Spinal cord (tissue), 9 donors: ENCODE measurements at regions not wholly inside any gene's neighbourhood (a gene's known extent, or its start where the extent isn't known, plus 50 kb on each side); places are given as distances from the start of the nearest gene placed in this dataset.

Experiments
- DNase-seq, 6 donors: peaks; one replicate each; pipeline versions ENCODE4 v3.0.0 to v3.0.0-alpha.2; 2013 to 2015; ENCODE audit warnings: low spot score in 6 of 6, low read depth in 4 of 6
- H3K27ac ChIP-seq: one replicate; pipeline ENCODE4 v1.5.1; 2013; ENCODE audit warnings: low read depth, low read length, control low read depth
- H3K27me3 ChIP-seq: one replicate; pipeline ENCODE4 v1.6.1; 2013; ENCODE audit warnings: low read length; ENCODE audit not compliant: control insufficient read depth, insufficient read depth
- H3K36me3 ChIP-seq: one replicate; pipeline ENCODE4 v1.6.1; 2013; ENCODE audit warnings: low read length; ENCODE audit not compliant: control insufficient read depth, insufficient read depth
- H3K4me1 ChIP-seq: one replicate; pipeline ENCODE4 v1.6.1; 2013; ENCODE audit warnings: low read length; ENCODE audit not compliant: control insufficient read depth, insufficient read depth
- H3K4me3 ChIP-seq: one replicate; pipeline ENCODE4 v1.5.1; 2013; ENCODE audit warnings: low read depth, low read length, control low read depth
- H3K9me3 ChIP-seq: one replicate; pipeline ENCODE4 v1.6.1; 2013; ENCODE audit warnings: low read length; ENCODE audit not compliant: control insufficient read depth, insufficient read depth
- whole genome bisulfite sequencing: methylation state at CpG from one replicate; pipeline ENCODE4 v1.1.5; 2013; ENCODE audit warnings: missing lambda C conversion rate; ENCODE audit not compliant: insufficient coverage; 5-methylcytosine and 5-hydroxymethylcytosine counted together
- donor health status: healthy.

GRCh38 chr13:68784275-68784674 lies 1323.4 kb upstream of the ATXN8OS start:
- Histone ChIP-seq H3K9me3 (no peaks in the 10 kb centered on the region), H3K36me3 (no peaks in the 10 kb centered on the region), H3K4me3 (no peak overlapping the region), H3K27me3 (no peaks in the 10 kb centered on the region), H3K27ac (no peak overlapping the region), H3K4me1 (no peaks in the 10 kb centered on the region)
- DNase-seq = no peak

- no peak for DNase-seq
- WGBS = no CpG with 5 or more reads among the region's 2 CpGs
- Histone ChIP-seq H3K9me3 (no peaks in the 10 kb centered on the region), H3K36me3 (no peaks in the 10 kb centered on the region), H3K27me3 (no peaks in the 10 kb centered on the region), H3K4me1 (no peaks in the 10 kb centered on the region), H3K27ac (no peak overlapping the region), H3K4me3 (no peak overlapping the region)
These were observed 1348.0 kb upstream of the ATXN8OS start for GRCh38 chr13:68759617-68760016.

GRCh38 chr13:68749796-68750195 lies 1357.8 kb upstream of the ATXN8OS start:
- Histone ChIP-seq H3K27me3 (no peaks in the 10 kb centered on the region), H3K36me3 (no peaks in the 10 kb centered on the region), H3K27ac (no peak overlapping the region), H3K9me3 (no peaks in the 10 kb centered on the region), H3K4me3 (no peak overlapping the region), H3K4me1 (no peaks in the 10 kb centered on the region)
- no peak for DNase-seq

- no peak overlapping the region for H3K27ac ChIP-seq
- H3K4me1 ChIP-seq = no peaks in the 10 kb centered on the region
- H3K27me3 ChIP-seq = no peaks in the 10 kb centered on the region
- H3K4me3 ChIP-seq = no peak overlapping the region
- DNase-seq = no peak
- no peaks in the 10 kb centered on the region for H3K9me3 ChIP-seq
- 93% methylated on average over 2 of the region's 5 CpGs for WGBS
- H3K36me3 ChIP-seq = no peaks in the 10 kb centered on the region
These were observed 1359.6 kb upstream of the ATXN8OS start for GRCh38 chr13:68748038-68748437.

- Histone ChIP-seq H3K27ac (no peak overlapping the region), H3K9me3 (no peaks in the 10 kb centered on the region), H3K4me3 (no peak overlapping the region), H3K36me3 (no peaks in the 10 kb centered on the region), H3K27me3 (no peaks in the 10 kb centered on the region), H3K4me1 (no peaks in the 10 kb centered on the region)
- DNase-seq = no peak
- no CpG with 5 or more reads among the region's 1 CpG for WGBS
These were observed 1362.1 kb upstream of the ATXN8OS start for GRCh38 chr13:68745502-68745901.

GRCh38 chr13:68736961-68737360 lies 1370.7 kb upstream of the ATXN8OS start:
- no peaks in the 10 kb centered on the region for H3K36me3 ChIP-seq
- H3K27me3 ChIP-seq = no peaks in the 10 kb centered on the region
- no CpG with 5 or more reads among the region's 2 CpGs for WGBS
- H3K4me1 ChIP-seq = no peaks in the 10 kb centered on the region
- no peaks in the 10 kb centered on the region for H3K9me3 ChIP-seq
- H3K4me3 ChIP-seq = no peak overlapping the region
- H3K27ac ChIP-seq = no peak overlapping the region
- DNase-seq = no peak

- Histone ChIP-seq H3K27me3 (no peaks in the 10 kb centered on the region), H3K9me3 (no peaks in the 10 kb centered on the region), H3K27ac (no peak overlapping the region), H3K4me3 (no peak overlapping the region), H3K36me3 (no peaks in the 10 kb centered on the region), H3K4me1 (no peaks in the 10 kb centered on the region)
- DNase-seq = peak in 5 of 6 donors; percentile 13 to 92 (median 23)
- WGBS = 65% methylated on average over 2 of the region's 4 CpGs
These were observed 1379.8 kb upstream of the ATXN8OS start for GRCh38 chr13:68727798-68728197.

- no peaks in the 10 kb centered on the region for H3K27me3 ChIP-seq
- no peaks in the 10 kb centered on the region for H3K4me1 ChIP-seq
- no peaks in the 10 kb centered on the region for H3K36me3 ChIP-seq
- no peak overlapping the region for H3K27ac ChIP-seq
- no peaks in the 10 kb centered on the region for H3K9me3 ChIP-seq
- no peak overlapping the region for H3K4me3 ChIP-seq
- peak in 1 of 6 donors; percentile 4 for DNase-seq
- no CpG with 5 or more reads among the region's 1 CpG for WGBS
These were observed 1380.5 kb upstream of the ATXN8OS start for GRCh38 chr13:68727165-68727564.

GRCh38 chr13:68719815-68720214 lies 1387.8 kb upstream of the ATXN8OS start:
- Histone ChIP-seq H3K27ac (no peak overlapping the region), H3K4me1 (no peaks in the 10 kb centered on the region), H3K36me3 (no peaks in the 10 kb centered on the region), H3K9me3 (no peaks in the 10 kb centered on the region), H3K27me3 (no peaks in the 10 kb centered on the region), H3K4me3 (no peak overlapping the region)
- no peak for DNase-seq
- no CpG with 5 or more reads among the region's 3 CpGs for WGBS

GRCh38 chr13:68715651-68716050 lies 1392.0 kb upstream of the ATXN8OS start:
- H3K4me1 ChIP-seq = no peaks in the 10 kb centered on the region
- H3K27me3 ChIP-seq = no peaks in the 10 kb centered on the region
- no peaks in the 10 kb centered on the region for H3K9me3 ChIP-seq
- DNase-seq = no peak
- 20% methylated on average over 1 of the region's 2 CpGs for WGBS
- no peaks in the 10 kb centered on the region for H3K36me3 ChIP-seq
- H3K4me3 ChIP-seq = no peak overlapping the region
- no peak overlapping the region for H3K27ac ChIP-seq
